ENCODE measurements at regions not wholly inside any gene's neighbourhood (a gene's known extent, or its start where the extent isn't known, plus 50 kb on each side); places are given as distances from the start of the nearest gene placed in this dataset.
"Not testable (repeated sequence)": the region's sequence is repeated elsewhere in the genome, so short reads cannot be mapped to it uniquely, and the experiment has no call there.

DNA sequence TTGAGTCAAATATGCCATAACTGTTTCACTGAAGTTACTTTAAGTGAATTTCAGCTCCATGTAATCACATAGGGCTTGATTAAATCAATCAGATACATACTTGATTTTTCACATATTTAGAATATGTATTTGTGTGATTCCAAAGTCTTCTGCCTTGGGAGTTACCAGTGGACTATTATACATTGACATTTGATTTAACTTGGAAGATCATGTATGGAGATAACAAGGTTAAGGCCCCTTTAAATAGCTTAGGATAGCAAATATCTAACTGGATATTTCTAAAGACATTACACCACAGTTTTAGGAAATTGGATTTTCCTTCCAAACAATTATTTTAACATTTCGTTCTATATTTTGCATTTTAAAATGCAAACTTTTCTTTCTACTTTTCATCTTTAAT lies 405.0 kb downstream of the RAP2B start:
- no peaks in the 10 kb centered on the region for H3K27me3 Mint-ChIP-seq
- POLR2A ChIA-PET = no interaction called here
- no peaks in the 10 kb centered on the region for H3K4me1 Mint-ChIP-seq
- DNase-seq (no peak), ATAC-seq (ENCODE audit: low read depth) (no peak)
- no peaks in the 10 kb centered on the region for H3K36me3 Mint-ChIP-seq (ENCODE audit: low read depth)
- intact Hi-C loops (cut with micrococcal nuclease) = no loop called here
- peaks cover 27% of the 10 kb centered on the region for H3K9me3 Mint-ChIP-seq
- TF ChIP-seq, protein P1, sequence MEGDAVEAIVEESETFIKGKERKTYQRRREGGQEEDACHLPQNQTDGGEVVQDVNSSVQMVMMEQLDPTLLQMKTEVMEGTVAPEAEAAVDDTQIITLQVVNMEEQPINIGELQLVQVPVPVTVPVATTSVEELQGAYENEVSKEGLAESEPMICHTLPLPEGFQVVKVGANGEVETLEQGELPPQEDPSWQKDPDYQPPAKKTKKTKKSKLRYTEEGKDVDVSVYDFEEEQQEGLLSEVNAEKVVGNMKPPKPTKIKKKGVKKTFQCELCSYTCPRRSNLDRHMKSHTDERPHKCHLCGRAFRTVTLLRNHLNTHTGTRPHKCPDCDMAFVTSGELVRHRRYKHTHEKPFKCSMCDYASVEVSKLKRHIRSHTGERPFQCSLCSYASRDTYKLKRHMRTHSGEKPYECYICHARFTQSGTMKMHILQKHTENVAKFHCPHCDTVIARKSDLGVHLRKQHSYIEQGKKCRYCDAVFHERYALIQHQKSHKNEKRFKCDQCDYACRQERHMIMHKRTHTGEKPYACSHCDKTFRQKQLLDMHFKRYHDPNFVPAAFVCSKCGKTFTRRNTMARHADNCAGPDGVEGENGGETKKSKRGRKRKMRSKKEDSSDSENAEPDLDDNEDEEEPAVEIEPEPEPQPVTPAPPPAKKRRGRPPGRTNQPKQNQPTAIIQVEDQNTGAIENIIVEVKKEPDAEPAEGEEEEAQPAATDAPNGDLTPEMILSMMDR (IDR thresholded peaks at IDR 0.05) = no peak
- CTCF ChIA-PET = no interaction called here
- no peak overlapping the region for H3K27ac Mint-ChIP-seq
- H3K4me3 Mint-ChIP-seq = no peak overlapping the region

DNA sequence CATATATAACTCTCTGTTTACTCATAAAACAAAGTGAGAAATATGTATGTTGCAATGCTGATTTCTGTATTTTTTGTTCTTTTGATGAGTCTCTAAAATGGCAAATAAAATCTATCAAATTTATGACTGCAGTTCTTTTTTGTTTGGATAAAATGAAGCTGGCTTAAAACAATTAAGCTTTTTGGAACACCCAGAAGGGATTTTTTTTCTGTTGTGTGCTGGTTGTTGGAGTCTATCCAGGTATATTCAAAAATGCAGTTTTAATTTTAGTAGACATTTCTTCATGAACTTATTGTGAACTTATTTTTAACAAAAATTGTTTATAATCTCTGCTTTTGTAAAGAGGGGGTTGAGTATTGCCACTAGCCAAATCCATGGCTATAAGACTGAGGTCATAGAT lies 405.5 kb downstream of the RAP2B start:
- DNase-seq (no peak), ATAC-seq (ENCODE audit: low read depth) (no peak)
- ChIA-PET CTCF (no interaction called here), POLR2A (interaction anchor here (0.6 kb wide), 1 partner anchor 408 kb away, joined by 4 read pairs; no protein-coding TSS in a partner anchor)
- Mint-ChIP-seq H3K27me3 (no peaks in the 10 kb centered on the region), H3K9me3 (peaks cover 26% of the 10 kb centered on the region), H3K4me3 (no peak overlapping the region), H3K36me3 (ENCODE audit: low read depth) (no peaks in the 10 kb centered on the region), H3K4me1 (no peaks in the 10 kb centered on the region), H3K27ac (no peak overlapping the region)
- TF ChIP-seq, protein P1 (IDR thresholded peaks at IDR 0.05) = no peak
- intact Hi-C loops (cut with micrococcal nuclease) = no loop called here

DNA sequence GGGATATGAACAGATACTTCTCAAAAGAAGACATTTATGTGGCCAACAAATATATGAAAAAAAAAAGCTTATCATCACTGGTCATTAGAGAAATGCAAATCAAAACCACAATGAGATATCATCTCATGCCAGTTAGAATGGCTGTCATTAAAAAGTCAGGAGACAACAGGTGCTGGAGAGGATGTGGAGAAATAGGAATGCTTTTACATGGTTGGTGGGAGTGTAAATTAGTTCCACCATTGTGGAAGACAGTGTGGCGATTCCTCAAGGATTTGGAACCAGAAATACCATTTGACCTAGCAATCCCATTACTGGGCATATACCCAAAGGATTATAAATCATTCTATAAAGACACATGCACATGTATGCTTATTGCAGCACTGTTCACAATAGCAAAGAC lies 408.5 kb downstream of the RAP2B start:
- H3K4me1 Mint-ChIP-seq; DNase-seq; POLR2A ChIA-PET; H3K36me3 Mint-ChIP-seq (ENCODE audit: low read depth); CTCF ChIA-PET; ATAC-seq (ENCODE audit: low read depth); intact Hi-C loops (cut with micrococcal nuclease); H3K9me3 Mint-ChIP-seq; H3K4me3 Mint-ChIP-seq; H3K27me3 Mint-ChIP-seq; H3K27ac Mint-ChIP-seq: not testable (repeated sequence)

DNA sequence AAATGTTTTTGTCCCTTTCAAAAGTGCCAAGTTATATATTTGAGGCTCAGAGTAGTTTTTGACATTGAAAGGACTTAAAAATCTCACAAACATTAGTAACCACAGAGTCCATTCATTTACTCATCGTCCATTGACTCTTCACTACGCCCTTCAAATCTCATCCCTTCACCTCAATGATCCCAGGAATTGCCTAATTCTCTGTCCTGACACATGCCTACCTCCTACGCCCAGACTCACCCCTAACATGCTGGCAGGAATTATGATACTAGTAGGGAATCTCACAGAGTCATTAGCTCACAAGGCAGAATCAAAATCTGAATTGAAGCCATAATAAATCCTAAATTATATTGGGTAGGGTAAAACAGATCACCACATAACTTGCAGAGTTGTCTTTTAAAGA lies 410.1 kb downstream of the RAP2B start:
- no peak overlapping the region for H3K27ac Mint-ChIP-seq
- H3K36me3 Mint-ChIP-seq (ENCODE audit: low read depth) = no peaks in the 10 kb centered on the region
- no peak for DNase-seq
- POLR2A ChIA-PET = no interaction called here
- TF ChIP-seq, protein P1 (IDR thresholded peaks at IDR 0.05) = no peak
- no peaks in the 10 kb centered on the region for H3K27me3 Mint-ChIP-seq
- CTCF ChIA-PET = no interaction called here
- no peak for ATAC-seq (ENCODE audit: low read depth)
- peaks cover 7% of the 10 kb centered on the region for H3K9me3 Mint-ChIP-seq
- intact Hi-C loops (cut with micrococcal nuclease) = no loop called here
- no peaks in the 10 kb centered on the region for H3K4me1 Mint-ChIP-seq
- H3K4me3 Mint-ChIP-seq = no peak overlapping the region

DNA sequence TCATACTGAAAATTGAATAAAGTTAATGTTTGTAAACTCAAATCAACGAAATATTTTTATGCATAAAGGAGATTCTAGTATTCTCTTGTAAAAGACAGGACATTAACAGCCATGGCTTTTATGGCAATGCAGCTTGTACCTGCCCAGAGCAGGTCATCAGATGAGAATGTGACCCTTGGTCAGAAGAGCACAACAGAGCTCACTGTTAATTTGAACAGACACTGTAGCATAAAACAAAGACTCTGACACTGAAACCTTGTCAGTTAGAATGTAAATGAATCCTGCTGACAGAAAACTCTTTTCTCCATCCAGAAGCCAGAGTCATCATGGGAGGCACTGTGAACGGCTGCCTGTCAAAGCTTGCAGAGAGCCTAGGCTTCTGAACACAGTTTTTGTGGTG lies 410.6 kb downstream of the RAP2B start:
- DNase-seq (no peak), ATAC-seq (ENCODE audit: low read depth) (no peak)
- Mint-ChIP-seq H3K36me3 (ENCODE audit: low read depth) (no peaks in the 10 kb centered on the region), H3K9me3 (peaks cover 7% of the 10 kb centered on the region), H3K4me3 (no peak overlapping the region), H3K4me1 (no peaks in the 10 kb centered on the region), H3K27ac (no peak overlapping the region), H3K27me3 (no peaks in the 10 kb centered on the region)
- TF ChIP-seq, protein P1 (IDR thresholded peaks at IDR 0.05) = no peak
- intact Hi-C loops (cut with micrococcal nuclease) = no loop called here
- ChIA-PET CTCF (no interaction called here), POLR2A (no interaction called here)

DNA sequence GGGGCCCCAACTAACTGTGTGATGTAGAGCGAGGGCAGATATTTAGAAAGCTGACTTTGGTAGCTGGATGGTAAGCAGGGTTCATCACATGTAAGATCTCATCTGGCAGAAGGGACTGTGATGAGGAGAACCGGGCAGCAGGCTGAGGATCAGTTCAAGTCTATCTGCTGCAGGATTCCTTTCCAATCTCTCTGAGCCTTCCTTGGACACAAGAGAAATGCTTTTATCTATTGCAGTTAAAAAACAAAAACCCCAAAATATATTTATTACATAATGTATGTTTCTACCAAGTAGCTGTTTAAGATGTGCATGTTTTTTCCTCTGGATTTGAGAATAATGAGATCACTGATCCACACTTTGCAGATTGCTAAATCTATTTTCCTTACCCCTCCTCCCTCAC lies 411.5 kb downstream of the RAP2B start:
- ChIA-PET CTCF (no interaction called here), POLR2A (no interaction called here)
- ATAC-seq (ENCODE audit: low read depth) (no peak), DNase-seq (no peak)
- H3K9me3 Mint-ChIP-seq = peaks cover 7% of the 10 kb centered on the region
- H3K4me1 Mint-ChIP-seq = no peaks in the 10 kb centered on the region
- intact Hi-C loops (cut with micrococcal nuclease) = no loop called here
- no peaks in the 10 kb centered on the region for H3K36me3 Mint-ChIP-seq (ENCODE audit: low read depth)
- no peaks in the 10 kb centered on the region for H3K27me3 Mint-ChIP-seq
- H3K4me3 Mint-ChIP-seq = no peak overlapping the region
- H3K27ac Mint-ChIP-seq = no peak overlapping the region
- TF ChIP-seq, protein P1 (IDR thresholded peaks at IDR 0.05) = no peak
